Endodermal cell (in vitro differentiated cells): ENCODE measurements at regions not wholly inside any gene's neighbourhood (a gene's known extent, or its start where the extent isn't known, plus 50 kb on each side); places are given as distances from the start of the nearest gene placed in this dataset.

ENCODE experiments used
- DNase-seq: peaks from one replicate; pipeline ENCODE4 v3.0.0-alpha.2; 2017
- H3K27ac ChIP-seq: 2 replicates; pipeline ENCODE4 v1.5.1; 2013; ENCODE audit warnings: mild to moderate bottlenecking, low read depth, low read length, moderate library complexity
- H3K27me3 ChIP-seq: 2 replicates; pipeline ENCODE4 v1.6.1; 2013; ENCODE audit warnings: mild to moderate bottlenecking, low read length, moderate library complexity; ENCODE audit not compliant: insufficient read depth, control insufficient read depth, poor library complexity, severe bottlenecking
- H3K36me3 ChIP-seq: 2 replicates; pipeline ENCODE4 v1.7.0; 2013; ENCODE audit warnings: mild to moderate bottlenecking, low read length, moderate library complexity; ENCODE audit not compliant: control insufficient read depth, insufficient read depth
- H3K4me1 ChIP-seq: one replicate; pipeline ENCODE4 v1.7.0; 2013; ENCODE audit warnings: low read length; ENCODE audit not compliant: control insufficient read depth, insufficient read depth
- H3K4me3 ChIP-seq: 2 replicates; pipeline ENCODE4 v1.5.1; 2013; ENCODE audit warnings: mild to moderate bottlenecking, low read length, moderate library complexity
- H3K9ac ChIP-seq: 2 replicates; pipeline ENCODE4 v1.6.1; 2013; ENCODE audit warnings: mild to moderate bottlenecking, low read length, moderate library complexity; ENCODE audit not compliant: poor library complexity, severe bottlenecking; ENCODE audit errors: extremely low read depth
- H3K9me3 ChIP-seq: 2 replicates; pipeline ENCODE4 v1.6.1; 2013; ENCODE audit warnings: mild to moderate bottlenecking, low read length, moderate library complexity; ENCODE audit not compliant: control insufficient read depth
- H3K27ac Mint-ChIP-seq: 2 replicates; pipeline ENCODE4 v1.8.0; 2020; ENCODE audit warnings: mixed read lengths
- H3K27me3 Mint-ChIP-seq: 2 replicates; pipeline ENCODE4 v1.8.0; 2021; ENCODE audit warnings: mild to moderate bottlenecking, mixed read lengths; ENCODE audit not compliant: insufficient read depth
- H3K36me3 Mint-ChIP-seq: 2 replicates; pipeline ENCODE4 v1.8.0; 2020; ENCODE audit warnings: low read depth, mixed read lengths
- H3K4me1 Mint-ChIP-seq: 2 replicates; pipeline ENCODE4 v1.8.0; 2020; ENCODE audit warnings: mixed read lengths
- H3K4me3 Mint-ChIP-seq: 2 replicates; pipeline ENCODE4 v1.8.0; 2020; ENCODE audit warnings: mild to moderate bottlenecking, moderate library complexity, mixed read lengths
- H3K9me3 Mint-ChIP-seq: 2 replicates; pipeline ENCODE4 v1.8.0; 2020; ENCODE audit warnings: mild to moderate bottlenecking, mixed read lengths
- WGBS, 2 experiments: methylation state at CpG; one replicate each; pipeline versions ENCODE4 v1.1.5 to v1.1.7; 2013; ENCODE audit warnings: missing lambda C conversion rate in 2 of 2, mixed read lengths in 1 of 2; ENCODE audit not compliant: insufficient coverage in 1 of 2, insufficient read length in 1 of 2; 5-methylcytosine and 5-hydroxymethylcytosine counted together
- TF ChIP-seq, protein P1 (sequence below): fragments of 200-600 bp; sonication (generic); conservative IDR thresholded peaks from 2 replicates; pipeline ENCODE4 v1.5.0; 2021; ENCODE audit warnings: antibody characterized with exemption, mild to moderate bottlenecking

DNA sequence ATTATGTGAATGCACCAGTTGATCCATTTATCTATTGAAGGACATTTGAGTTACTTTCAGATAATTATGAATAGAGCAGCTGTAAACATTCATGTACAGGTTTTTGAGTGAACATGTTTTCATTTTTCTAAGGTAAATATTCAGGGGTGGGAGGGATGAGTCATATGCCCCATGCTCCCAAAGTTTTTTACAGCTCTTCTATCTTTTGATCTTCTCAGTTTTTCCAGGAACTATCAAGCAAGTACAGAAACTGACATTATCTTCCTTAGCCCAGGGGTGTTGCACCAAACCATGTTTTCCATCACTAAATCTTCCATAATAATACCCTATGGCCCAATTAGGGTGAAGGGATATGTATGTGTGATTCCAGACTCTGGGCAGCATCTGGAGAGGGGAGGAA is 384.5 kb downstream of the EMP1 start:
- Mint-ChIP-seq H3K4me3 (no peak overlapping the region), H3K9me3 (no peaks in the 10 kb centered on the region), H3K27ac (no peak overlapping the region), H3K36me3 (no peaks in the 10 kb centered on the region), H3K27me3 (peaks cover 16% of the 10 kb centered on the region), H3K4me1 (peaks cover 9% of the 10 kb centered on the region)
- Histone ChIP-seq H3K27me3 (no peaks in the 10 kb centered on the region), H3K27ac (no peak overlapping the region), H3K36me3 (no peaks in the 10 kb centered on the region), H3K4me1 (no peaks in the 10 kb centered on the region), H3K9ac (no peak overlapping the region), H3K4me3 (no peak overlapping the region), H3K9me3 (no peaks in the 10 kb centered on the region)
- no peak for DNase-seq
- TF ChIP-seq, protein P1, sequence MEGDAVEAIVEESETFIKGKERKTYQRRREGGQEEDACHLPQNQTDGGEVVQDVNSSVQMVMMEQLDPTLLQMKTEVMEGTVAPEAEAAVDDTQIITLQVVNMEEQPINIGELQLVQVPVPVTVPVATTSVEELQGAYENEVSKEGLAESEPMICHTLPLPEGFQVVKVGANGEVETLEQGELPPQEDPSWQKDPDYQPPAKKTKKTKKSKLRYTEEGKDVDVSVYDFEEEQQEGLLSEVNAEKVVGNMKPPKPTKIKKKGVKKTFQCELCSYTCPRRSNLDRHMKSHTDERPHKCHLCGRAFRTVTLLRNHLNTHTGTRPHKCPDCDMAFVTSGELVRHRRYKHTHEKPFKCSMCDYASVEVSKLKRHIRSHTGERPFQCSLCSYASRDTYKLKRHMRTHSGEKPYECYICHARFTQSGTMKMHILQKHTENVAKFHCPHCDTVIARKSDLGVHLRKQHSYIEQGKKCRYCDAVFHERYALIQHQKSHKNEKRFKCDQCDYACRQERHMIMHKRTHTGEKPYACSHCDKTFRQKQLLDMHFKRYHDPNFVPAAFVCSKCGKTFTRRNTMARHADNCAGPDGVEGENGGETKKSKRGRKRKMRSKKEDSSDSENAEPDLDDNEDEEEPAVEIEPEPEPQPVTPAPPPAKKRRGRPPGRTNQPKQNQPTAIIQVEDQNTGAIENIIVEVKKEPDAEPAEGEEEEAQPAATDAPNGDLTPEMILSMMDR = no peak

DNA sequence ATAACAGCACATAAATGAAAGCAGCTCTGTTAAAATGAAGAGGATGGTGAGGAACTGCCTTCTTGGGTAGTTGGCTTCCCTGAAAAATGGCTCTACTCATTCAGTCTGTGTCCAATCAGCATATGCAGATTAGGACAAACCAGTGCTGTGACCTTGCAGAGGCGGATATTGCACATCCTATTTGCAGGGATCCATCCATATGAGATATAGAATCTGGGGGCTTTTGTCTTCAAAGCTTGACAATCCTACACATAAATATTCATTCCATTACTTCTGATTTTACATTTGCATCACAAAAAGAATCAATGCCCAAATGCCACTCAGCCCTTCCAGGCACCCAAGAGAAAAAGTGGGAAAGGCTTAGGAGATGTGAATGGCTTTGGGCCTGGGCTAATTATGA is 383.7 kb downstream of the EMP1 start:
- H3K9ac ChIP-seq = no peak overlapping the region
- no peaks in the 10 kb centered on the region for H3K4me1 ChIP-seq
- DNase-seq = no peak
- no peak overlapping the region for H3K27ac Mint-ChIP-seq
- H3K4me3 Mint-ChIP-seq = no peak overlapping the region
- no peak overlapping the region for H3K4me3 ChIP-seq
- H3K36me3 Mint-ChIP-seq = no peaks in the 10 kb centered on the region
- no peaks in the 10 kb centered on the region for H3K27me3 ChIP-seq
- peaks cover 16% of the 10 kb centered on the region for H3K27me3 Mint-ChIP-seq
- H3K9me3 ChIP-seq = no peaks in the 10 kb centered on the region
- H3K27ac ChIP-seq = no peak overlapping the region
- H3K9me3 Mint-ChIP-seq = no peaks in the 10 kb centered on the region
- H3K36me3 ChIP-seq = no peaks in the 10 kb centered on the region
- TF ChIP-seq, protein P1 = no peak
- H3K4me1 Mint-ChIP-seq = peaks cover 9% of the 10 kb centered on the region
- WGBS, 2 experiments = 94 to 100% methylated on average over 1 of the region's 1 CpG

DNA sequence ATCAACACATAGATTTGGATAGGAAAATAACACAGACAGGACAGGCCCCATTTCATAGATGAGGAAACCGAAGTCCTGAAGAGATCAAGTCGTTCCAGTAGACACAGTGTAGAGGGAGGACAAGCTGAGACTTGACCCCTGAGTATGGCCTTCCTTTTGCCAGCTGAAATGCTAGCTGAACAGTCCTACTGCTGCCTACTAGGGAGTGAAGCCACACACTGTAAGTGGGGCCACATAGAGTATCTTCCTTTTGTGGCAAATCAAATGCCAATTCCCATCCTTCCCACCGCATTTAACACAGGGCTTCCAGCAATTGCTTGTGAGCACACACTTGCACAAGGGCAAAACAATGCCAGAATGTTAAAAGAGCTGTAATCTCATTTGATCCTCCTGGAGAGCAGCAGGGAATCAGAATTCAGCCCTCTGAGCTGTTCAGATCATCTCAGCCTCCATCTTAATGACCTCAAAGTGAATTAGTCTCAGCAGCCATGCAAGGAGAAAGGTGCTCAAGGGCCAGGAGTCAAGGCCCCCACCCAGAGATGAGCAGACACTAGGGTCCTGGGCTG is 380.5 kb downstream of the EMP1 start:
- H3K9ac ChIP-seq = no peak overlapping the region
- H3K4me3 Mint-ChIP-seq = no peak overlapping the region
- no peak overlapping the region for H3K27ac ChIP-seq
- peaks cover 14% of the 10 kb centered on the region for H3K4me1 Mint-ChIP-seq
- no peak overlapping the region for H3K27ac Mint-ChIP-seq
- H3K27me3 ChIP-seq = no peaks in the 10 kb centered on the region
- no peaks in the 10 kb centered on the region for H3K36me3 ChIP-seq
- no peak for DNase-seq
- no peaks in the 10 kb centered on the region for H3K9me3 Mint-ChIP-seq
- no peak overlapping the region for H3K4me3 ChIP-seq
- peaks cover 6% of the 10 kb centered on the region for H3K27me3 Mint-ChIP-seq
- WGBS, 2 experiments = 89 to 96% methylated on average over 3 of the region's 3 CpGs
- H3K36me3 Mint-ChIP-seq = no peaks in the 10 kb centered on the region
- H3K4me1 ChIP-seq = no peaks in the 10 kb centered on the region
- TF ChIP-seq, protein P1 = no peak
- no peaks in the 10 kb centered on the region for H3K9me3 ChIP-seq
